ENCODE measurements at regions not wholly inside any gene's neighbourhood (a gene's known extent, or its start where the extent isn't known, plus 50 kb on each side); places are given as distances from the start of the nearest gene placed in this dataset.

DNA sequence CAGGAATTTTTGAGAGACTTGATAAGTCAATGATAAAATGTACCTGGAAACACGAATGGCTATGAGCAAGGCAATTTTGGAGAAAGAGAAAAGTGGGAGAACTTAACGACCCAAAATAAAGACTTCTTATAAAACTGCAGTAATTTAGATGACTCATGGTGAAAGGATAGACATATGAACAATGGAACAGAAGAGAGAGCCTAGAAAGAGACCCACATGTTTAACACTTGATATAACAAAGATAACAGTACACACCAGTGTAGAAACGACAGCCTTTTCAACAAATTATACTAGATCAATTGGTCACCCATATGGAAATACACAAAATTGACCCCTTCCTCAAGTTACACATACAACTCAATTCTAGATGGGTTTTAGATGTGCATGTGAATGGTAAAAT, 117.5 kb upstream of the GALNT2 start:
- Histone ChIP-seq H3K27me3 (no peaks in the 10 kb centered on the region), H3K27ac (no peak overlapping the region), H3K4me1 (no peaks in the 10 kb centered on the region), H3K36me3 (no peaks in the 10 kb centered on the region), H3K4me3 (no peak overlapping the region), H3K9me3 (no peaks in the 10 kb centered on the region)
- no peak for DNase-seq
- intact Hi-C loops (cut with DNase I; ENCODE audit: low total_unique reads) = no loop called here
- 64 to 76% (median 70%) methylated on average over 3 of the region's 3 CpGs for WGBS, 5 donors
- TF ChIP-seq EP300 (IDR thresholded peaks at IDR 0.05) (no peak), POLR2A (IDR thresholded peaks at IDR 0.05) (no peak), POLR2AphosphoS5 (IDR thresholded peaks at IDR 0.05) (no peak)
- TF ChIP-seq, protein P1, sequence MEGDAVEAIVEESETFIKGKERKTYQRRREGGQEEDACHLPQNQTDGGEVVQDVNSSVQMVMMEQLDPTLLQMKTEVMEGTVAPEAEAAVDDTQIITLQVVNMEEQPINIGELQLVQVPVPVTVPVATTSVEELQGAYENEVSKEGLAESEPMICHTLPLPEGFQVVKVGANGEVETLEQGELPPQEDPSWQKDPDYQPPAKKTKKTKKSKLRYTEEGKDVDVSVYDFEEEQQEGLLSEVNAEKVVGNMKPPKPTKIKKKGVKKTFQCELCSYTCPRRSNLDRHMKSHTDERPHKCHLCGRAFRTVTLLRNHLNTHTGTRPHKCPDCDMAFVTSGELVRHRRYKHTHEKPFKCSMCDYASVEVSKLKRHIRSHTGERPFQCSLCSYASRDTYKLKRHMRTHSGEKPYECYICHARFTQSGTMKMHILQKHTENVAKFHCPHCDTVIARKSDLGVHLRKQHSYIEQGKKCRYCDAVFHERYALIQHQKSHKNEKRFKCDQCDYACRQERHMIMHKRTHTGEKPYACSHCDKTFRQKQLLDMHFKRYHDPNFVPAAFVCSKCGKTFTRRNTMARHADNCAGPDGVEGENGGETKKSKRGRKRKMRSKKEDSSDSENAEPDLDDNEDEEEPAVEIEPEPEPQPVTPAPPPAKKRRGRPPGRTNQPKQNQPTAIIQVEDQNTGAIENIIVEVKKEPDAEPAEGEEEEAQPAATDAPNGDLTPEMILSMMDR (IDR thresholded peaks at IDR 0.05) = no peak

DNA sequence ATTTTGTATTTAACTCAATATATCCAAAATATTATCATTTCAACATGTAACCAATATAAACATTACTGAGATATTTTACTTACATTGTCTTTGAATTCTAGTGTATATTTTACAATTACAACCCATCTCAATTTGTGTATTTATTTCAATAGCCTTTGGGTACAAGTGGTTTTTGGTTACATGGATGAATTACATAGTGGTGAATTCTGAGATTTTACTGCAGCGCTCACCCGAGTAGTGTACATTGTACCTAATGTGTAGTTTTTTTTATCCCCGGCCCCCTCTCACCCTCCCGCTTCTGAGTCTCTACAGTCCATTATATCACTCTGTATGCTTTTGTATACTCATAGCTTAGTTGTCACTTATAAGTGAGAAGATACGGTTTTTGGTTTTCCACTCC, 117.0 kb upstream of the GALNT2 start:
- Histone ChIP-seq H3K27me3 (no peaks in the 10 kb centered on the region), H3K9me3 (no peaks in the 10 kb centered on the region), H3K36me3 (no peaks in the 10 kb centered on the region), H3K4me3 (no peak overlapping the region), H3K27ac (no peak overlapping the region), H3K4me1 (no peaks in the 10 kb centered on the region)
- TF ChIP-seq POLR2A (IDR thresholded peaks at IDR 0.05) = no peak
- no peak for TF ChIP-seq EP300 (IDR thresholded peaks at IDR 0.05)
- TF ChIP-seq, protein P1 (IDR thresholded peaks at IDR 0.05) = no peak
- no peak for TF ChIP-seq POLR2AphosphoS5 (IDR thresholded peaks at IDR 0.05)
- intact Hi-C loops (cut with DNase I; ENCODE audit: low total_unique reads) = no loop called here
- WGBS, 5 donors = 88 to 94% (median 92%) methylated on average over 5 of the region's 5 CpGs
- DNase-seq = no peak

DNA sequence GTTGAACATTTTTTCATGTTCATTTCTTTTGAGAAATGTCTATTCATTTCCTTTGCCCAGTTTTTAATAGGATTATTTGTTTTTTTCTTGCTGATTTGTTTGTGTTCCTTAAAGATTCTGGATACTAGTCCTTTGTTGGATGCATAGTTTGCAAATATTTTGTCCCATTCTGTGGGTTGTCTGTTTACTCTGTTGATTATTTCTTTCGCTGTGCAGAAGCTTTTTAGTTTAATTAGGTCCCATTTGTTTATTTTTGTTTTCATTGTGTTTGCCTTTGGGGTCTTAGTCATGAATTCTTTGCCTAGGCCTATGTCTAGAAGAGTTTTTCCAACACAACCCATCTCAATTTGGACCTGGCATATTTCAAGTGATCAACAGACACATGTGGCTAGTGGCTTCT, 116.1 kb upstream of the GALNT2 start:
- 25 to 64% (median 44%) methylated on average over 1 of the region's 1 CpG for WGBS, 5 donors
- H3K27me3 ChIP-seq = no peaks in the 10 kb centered on the region
- no peak overlapping the region for H3K27ac ChIP-seq
- H3K9me3 ChIP-seq = no peaks in the 10 kb centered on the region
- intact Hi-C loops (cut with DNase I; ENCODE audit: low total_unique reads) = no loop called here
- H3K4me1 ChIP-seq = no peaks in the 10 kb centered on the region
- no peak for DNase-seq
- TF ChIP-seq, protein P1 (IDR thresholded peaks at IDR 0.05) = no peak
- TF ChIP-seq POLR2AphosphoS5 (IDR thresholded peaks at IDR 0.05) (no peak), EP300 (IDR thresholded peaks at IDR 0.05) (no peak), POLR2A (IDR thresholded peaks at IDR 0.05) (no peak)
- H3K4me3 ChIP-seq = no peak overlapping the region
- no peaks in the 10 kb centered on the region for H3K36me3 ChIP-seq

DNA sequence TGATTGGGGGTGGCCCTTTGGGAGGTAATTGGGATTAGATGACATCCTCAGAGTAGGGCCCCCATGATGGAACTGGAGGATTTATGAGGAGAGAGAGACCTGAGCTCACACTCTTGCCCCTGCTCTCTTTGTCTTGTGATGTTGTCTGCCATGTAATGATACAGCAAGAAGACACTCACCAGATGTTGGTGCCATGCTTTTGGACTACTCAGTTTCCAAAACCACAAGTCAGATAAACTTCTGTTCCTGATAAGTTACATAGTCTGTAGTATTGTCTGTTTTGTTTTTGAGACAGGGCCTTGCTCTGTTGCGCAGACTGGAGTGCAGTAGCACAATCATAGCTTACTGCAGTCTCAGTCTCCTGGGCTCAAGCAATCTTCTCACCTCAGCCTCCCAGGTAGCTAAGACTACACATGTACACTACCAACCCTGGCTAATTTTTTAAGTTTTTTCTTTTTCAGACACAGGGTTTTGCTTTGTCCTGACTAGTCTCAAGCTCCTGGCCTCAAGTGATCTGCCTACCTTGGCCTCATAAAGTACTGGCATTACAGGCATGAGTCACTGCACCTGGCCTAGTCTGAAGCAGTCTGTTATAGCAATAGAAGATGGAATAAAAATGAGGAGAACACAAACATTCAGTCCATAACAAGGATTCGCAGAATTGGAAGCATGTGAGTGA, 115.0 kb upstream of the GALNT2 start:
- 92 to 98% (median 95%) methylated on average over 2 of the region's 2 CpGs for WGBS, 5 donors
- no peaks in the 10 kb centered on the region for H3K27me3 ChIP-seq

More for the DNA sequence above, 115.0 kb upstream of the GALNT2 start:
- Histone ChIP-seq H3K4me1 (no peaks in the 10 kb centered on the region), H3K4me3 (no peak overlapping the region), H3K27ac (no peak overlapping the region), H3K36me3 (no peaks in the 10 kb centered on the region), H3K9me3 (no peaks in the 10 kb centered on the region)
- intact Hi-C loops (cut with DNase I; ENCODE audit: low total_unique reads) = no loop called here
- TF ChIP-seq POLR2AphosphoS5 (IDR thresholded peaks at IDR 0.05) (no peak), EP300 (IDR thresholded peaks at IDR 0.05) (no peak), POLR2A (IDR thresholded peaks at IDR 0.05) (no peak)
- TF ChIP-seq, protein P1 (IDR thresholded peaks at IDR 0.05) = no peak
- DNase-seq = no peak

All from stomach (tissue), 8 donors.